H1 (cell line): ENCODE measurements at regions not wholly inside any gene's neighbourhood (a gene's known extent, or its start where the extent isn't known, plus 50 kb on each side); places are given as distances from the start of the nearest gene placed in this dataset.
"Not testable (repeated sequence)": the region's sequence is repeated elsewhere in the genome, so short reads cannot be mapped to it uniquely, and the experiment has no call there.

Experiments used
- CTCF ChIA-PET: fragments of 300-600 bp; sonication (Branson Sonifier 250); formaldehyde crosslinking; loops from one replicate; lab custom pipeline; 2021; ENCODE audit not compliant: partially characterized antibody; lab: Charles Lee
- POLR2A ChIA-PET: fragments of 300-600 bp; sonication (Branson Sonifier 250); formaldehyde crosslinking; loops from one replicate; lab custom pipeline; 2021; ENCODE audit warnings: inconsistent platforms; ENCODE audit not compliant: partially characterized antibody; lab: Charles Lee
- DNase-seq, 2 experiments: peaks; one replicate each; pipeline versions ENCODE4 v3.0.0 to v3.0.0-alpha.2; 2010 to 2022; ENCODE audit warnings: low spot score in 2 of 2, low read depth in 1 of 2, mixed read lengths in 1 of 2
- FAIRE-seq: peaks from 2 replicates; lab custom pipeline; 2011; peaks lifted over from hg19 to GRCh38; lab: Jason Lieb, UNC
- H2AFZ ChIP-seq: 2 replicates; pipeline ENCODE4 v1.8.1; 2012; ENCODE audit warnings: low read length, inconsistent platforms
- H2AK5ac ChIP-seq: 2 replicates; pipeline ENCODE4 v1.6.1; 2013; ENCODE audit warnings: low read depth, low read length
- H2BK120ac ChIP-seq: replicated peaks from 2 replicates; pipeline ENCODE3; 2013; ENCODE audit warnings: low read depth, low read length, inconsistent platforms
- H2BK12ac ChIP-seq: 2 replicates; pipeline ENCODE4 v1.6.1; 2013; ENCODE audit warnings: low read depth, low read length
- H2BK15ac ChIP-seq: 2 replicates; pipeline ENCODE4 v1.6.1; 2013; ENCODE audit warnings: low read length
- H2BK20ac ChIP-seq: 2 replicates; pipeline ENCODE4 v1.6.1; 2013; ENCODE audit warnings: low read length
- H2BK5ac ChIP-seq: 2 replicates; pipeline ENCODE4 v1.6.1; 2013; ENCODE audit warnings: low read depth, low read length
- H3K14ac ChIP-seq: 2 replicates; pipeline ENCODE4 v1.6.1; 2013; ENCODE audit warnings: inconsistent platforms; ENCODE audit not compliant: insufficient read length
- H3K18ac ChIP-seq: 2 replicates; pipeline ENCODE4 v1.6.1; 2013; ENCODE audit warnings: low read length; ENCODE audit errors: extremely low read depth
- H3K23ac ChIP-seq: 2 replicates; pipeline ENCODE4 v1.6.1; 2013; ENCODE audit warnings: inconsistent platforms; ENCODE audit not compliant: insufficient read length
- H3K23me2 ChIP-seq: 2 replicates; pipeline ENCODE4 v1.6.1; 2013; ENCODE audit warnings: low read depth, low read length
- H3K27ac ChIP-seq: 2 replicates; pipeline ENCODE4 v1.6.1; 2011; ENCODE audit warnings: low read depth, low read length, inconsistent platforms
- H3K27me3 ChIP-seq, 4 experiments: replicated peaks in 1 of 4; 1 replicate in 1 of 4; 2 replicates in 3 of 4; pipeline versions ENCODE4 v1.6.1 to v1.8.1; 2011 to 2013; ENCODE audit warnings: low read length in 3 of 4, mild to moderate bottlenecking in 3 of 4, inconsistent platforms in 2 of 4, mixed read lengths in 2 of 4, moderate library complexity in 1 of 4; ENCODE audit not compliant: control insufficient read depth in 3 of 4, insufficient read depth in 3 of 4; ENCODE audit errors: extremely low read depth in 1 of 4
- H3K36me3 ChIP-seq, 4 experiments: 2 replicates each; pipeline versions ENCODE4 v1.6.1 to v1.8.1; 2011 to 2013; ENCODE audit warnings: mild to moderate bottlenecking in 4 of 4, low read length in 3 of 4, moderate library complexity in 2 of 4, control low read depth in 1 of 4, inconsistent platforms in 1 of 4; ENCODE audit not compliant: insufficient read depth in 4 of 4, control insufficient read depth in 2 of 4
- H3K4ac ChIP-seq: replicated peaks from 2 replicates; pipeline ENCODE3; 2013; ENCODE audit warnings: low read length, low read depth, mixed read lengths, inconsistent platforms; ENCODE audit not compliant: insufficient read length
- H3K4me1 ChIP-seq, 4 experiments: replicated peaks in 1 of 4; 1 replicate in 1 of 4; 2 replicates in 3 of 4; pipeline versions ENCODE4 v1.6.1 to v1.8.1; 2011 to 2013; ENCODE audit warnings: low read length in 3 of 4, inconsistent platforms in 2 of 4, mixed read lengths in 1 of 4; ENCODE audit not compliant: insufficient read depth in 4 of 4, control insufficient read depth in 3 of 4
- H3K4me2 ChIP-seq, 2 experiments: 2 replicates each; pipeline versions ENCODE4 v1.6.1 to v1.8.1; 2011 to 2013; ENCODE audit warnings: low read depth in 2 of 2, low read length in 2 of 2, control low read depth in 1 of 2, inconsistent platforms in 1 of 2, mild to moderate bottlenecking in 1 of 2; ENCODE audit not compliant: insufficient read depth in 1 of 2
- H3K4me3 ChIP-seq, 4 experiments: fragments of 200-600, 300-600 bp in 1 of 4; sonication (generic), shearing (Covaris generic), sonication (Bioruptor Twin) in 1 of 4; 2 replicates each; pipeline versions ENCODE4 v1.5.1 to v1.8.1; 2011 to 2016; ENCODE audit warnings: low read length in 4 of 4, low read depth in 3 of 4, control low read depth in 2 of 4, inconsistent platforms in 2 of 4, mild to moderate bottlenecking in 2 of 4, mixed read lengths in 1 of 4, moderate library complexity in 1 of 4; ENCODE audit not compliant: insufficient read depth in 2 of 4; ENCODE audit errors: extremely low read depth in 1 of 4
- H3K56ac ChIP-seq: replicated peaks from 2 replicates; pipeline ENCODE3; 2013; ENCODE audit warnings: low read depth, mild to moderate bottlenecking, mixed read lengths, low read length, inconsistent platforms; ENCODE audit not compliant: insufficient read length
- H3K79me1 ChIP-seq: 2 replicates; pipeline ENCODE4 v1.6.1; 2013; ENCODE audit warnings: low read depth, low read length, control low read depth
- H3K79me2 ChIP-seq, 2 experiments: 2 replicates each; pipeline versions ENCODE4 v1.6.1 to v1.8.1; 2012 to 2013; ENCODE audit warnings: low read length in 2 of 2, mild to moderate bottlenecking in 2 of 2, inconsistent platforms in 1 of 2; ENCODE audit not compliant: insufficient read depth in 2 of 2, control insufficient read depth in 1 of 2
- H3K9ac ChIP-seq, 4 experiments: replicated peaks in 1 of 4; 1 replicate in 1 of 4; 2 replicates in 3 of 4; pipeline versions ENCODE4 v1.6.1 to v1.8.1; 2011 to 2013; ENCODE audit warnings: low read depth in 3 of 4, low read length in 3 of 4, control low read depth in 2 of 4, mild to moderate bottlenecking in 2 of 4, moderate library complexity in 2 of 4, inconsistent platforms in 1 of 4; ENCODE audit errors: extremely low read depth in 1 of 4
- H3K9me3 ChIP-seq, 2 experiments: 2 replicates each; pipeline versions ENCODE4 v1.6.1 to v1.8.1; 2012 to 2013; ENCODE audit warnings: mild to moderate bottlenecking in 2 of 2, moderate library complexity in 2 of 2, control low read depth in 1 of 2, inconsistent platforms in 1 of 2, low read depth in 1 of 2, low read length in 1 of 2, mixed read lengths in 1 of 2; ENCODE audit not compliant: insufficient read depth in 2 of 2
- H4K20me1 ChIP-seq, 2 experiments: replicated peaks in 1 of 2; 2 replicates each; pipeline versions ENCODE3 to v1.8.1; 2011 to 2013; ENCODE audit warnings: inconsistent platforms in 2 of 2, low read length in 2 of 2, mild to moderate bottlenecking in 1 of 2; ENCODE audit not compliant: insufficient read depth in 2 of 2, control insufficient read depth in 1 of 2
- H4K5ac ChIP-seq: 2 replicates; pipeline ENCODE4 v1.6.1; 2013; ENCODE audit warnings: low read length, low read depth, mixed read lengths, inconsistent platforms; ENCODE audit not compliant: insufficient read length
- H4K8ac ChIP-seq: 2 replicates; pipeline ENCODE4 v1.8.0; 2013; ENCODE audit warnings: mild to moderate bottlenecking, moderate library complexity, low read length, inconsistent platforms; ENCODE audit not compliant: insufficient read depth; ENCODE audit errors: extremely low read depth
- H4K91ac ChIP-seq: replicated peaks from 2 replicates; pipeline ENCODE3; 2013; ENCODE audit warnings: low read length, mixed read lengths, inconsistent platforms; ENCODE audit not compliant: insufficient read length
- WGBS, 2 experiments: shearing (Covaris generic) in 1 of 2; methylation state at CpG; one replicate each; pipeline versions ENCODE4 v1.1.6 to v1.1.7; 2013 to 2015; ENCODE audit warnings: low lambda C conversion rate in 2 of 2, mixed read lengths in 2 of 2, inconsistent platforms in 1 of 2, low coverage in 1 of 2, missing lambda C conversion rate in 1 of 2; ENCODE audit not compliant: insufficient replicate concordance in 2 of 2, insufficient coverage in 1 of 2, insufficient read length in 1 of 2; ENCODE audit errors: extremely low coverage in 1 of 2, missing lambda C conversion rate in 1 of 2; 5-methylcytosine and 5-hydroxymethylcytosine counted together

DNA sequence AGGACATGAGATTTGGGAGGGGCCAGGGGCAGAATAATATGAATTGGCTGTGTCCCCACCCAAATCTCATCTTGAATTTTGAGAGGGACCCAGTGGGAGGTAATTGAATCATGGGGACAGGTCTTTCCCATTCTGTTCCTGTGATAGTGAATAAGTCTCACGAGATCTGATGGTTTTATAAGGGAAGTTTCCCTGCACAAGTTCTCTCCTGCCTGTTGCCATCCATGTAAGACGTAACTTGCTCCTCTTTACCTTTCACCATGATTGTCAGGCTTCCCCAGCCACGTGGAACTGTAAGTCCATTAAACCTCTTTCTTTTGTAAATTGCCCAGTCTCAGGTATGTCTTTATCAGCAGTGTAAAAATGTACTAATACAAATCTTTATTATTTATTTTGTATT lies 452.8 kb upstream of the MGAT4C start:
- H2BK5ac ChIP-seq, H3K18ac ChIP-seq, H3K14ac ChIP-seq, H2AFZ ChIP-seq, H3K4me1 ChIP-seq, POLR2A ChIA-PET, H3K4ac ChIP-seq, H2BK12ac ChIP-seq, DNase-seq, H4K91ac ChIP-seq, H3K27ac ChIP-seq, H3K4me3 ChIP-seq, H3K4me2 ChIP-seq, H4K20me1 ChIP-seq, H2BK15ac ChIP-seq, H3K9ac ChIP-seq, H4K5ac ChIP-seq, H3K36me3 ChIP-seq, H3K56ac ChIP-seq, H3K27me3 ChIP-seq, H3K23me2 ChIP-seq, H3K79me2 ChIP-seq, H2BK120ac ChIP-seq, H3K23ac ChIP-seq, H4K8ac ChIP-seq, H2AK5ac ChIP-seq, FAIRE-seq, H3K79me1 ChIP-seq, H2BK20ac ChIP-seq, CTCF ChIA-PET: not testable (repeated sequence)
- peaks cover 12 to 17% of the 10 kb centered on the region in 2 experiments; a peak in 3 of 4 replicates for H3K9me3 ChIP-seq
- WGBS, 2 experiments, result 92% methylated on average over 3 of the region's 3 CpGs; no CpG with 5 or more reads in 1 of the 2 experiments
